ENCODE measurements at regions not wholly inside any gene's neighbourhood (a gene's known extent, or its start where the extent isn't known, plus 50 kb on each side); places are given as distances from the start of the nearest gene placed in this dataset.

DNA sequence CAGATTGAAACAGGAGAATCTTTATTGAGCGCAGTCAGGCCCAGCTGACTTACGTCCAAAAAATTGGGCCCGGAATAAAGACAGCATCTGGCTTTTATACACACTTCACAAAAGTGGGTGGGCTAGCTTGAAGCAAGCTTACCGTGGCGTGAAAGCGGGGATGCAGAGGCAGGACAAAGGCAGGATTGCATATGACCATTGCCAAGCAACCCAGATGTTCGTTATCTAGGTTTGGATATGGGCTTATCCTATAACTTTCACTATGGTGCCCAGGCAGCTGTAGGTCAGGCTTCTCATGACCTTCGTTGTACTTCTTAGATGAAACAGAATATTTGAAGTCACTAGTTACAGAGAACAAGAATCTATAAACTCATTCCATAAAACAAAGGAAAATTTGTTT, 1575.6 kb upstream of the RAG2 start:
- no peak for DNase-seq (ENCODE audit: extremely low spot score)
- no peak for TF ChIP-seq LEF1 (IDR thresholded peaks at IDR 0.05; ENCODE audit: borderline replicate concordance)
- CTCF ChIA-PET: no interaction called here
- POLR2A ChIA-PET: no interaction called here

DNA sequence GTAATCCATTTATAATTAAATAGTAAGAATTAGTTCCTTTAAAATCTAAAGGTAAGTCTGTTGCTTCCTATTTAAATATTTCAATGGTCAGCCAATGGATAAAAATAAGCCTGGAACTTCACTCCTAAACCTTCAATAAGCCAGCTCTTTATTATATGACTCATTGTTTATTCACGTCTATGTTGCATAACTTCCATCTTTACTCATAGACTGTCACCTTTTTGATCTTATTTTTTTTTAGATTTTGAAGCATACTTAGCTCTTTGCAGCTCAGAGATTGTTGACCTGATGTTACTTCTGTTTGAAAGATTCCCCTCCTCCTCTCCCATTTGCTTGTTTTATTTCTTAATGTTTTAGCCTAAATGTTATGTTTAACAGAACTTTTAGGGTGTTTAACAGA, 1571.2 kb upstream of the RAG2 start:
- DNase-seq (ENCODE audit: extremely low spot score): no peak
- TF ChIP-seq NFRKB (IDR thresholded peaks at IDR 0.05) (no peak), ARNT (IDR thresholded peaks at IDR 0.05) (no peak), FOXM1 (IDR thresholded peaks at IDR 0.05; ENCODE audit: borderline replicate concordance) (no peak), SP1 (IDR thresholded peaks at IDR 0.05) (no peak)
- ChIA-PET CTCF (no interaction called here), POLR2A (no interaction called here)

DNA sequence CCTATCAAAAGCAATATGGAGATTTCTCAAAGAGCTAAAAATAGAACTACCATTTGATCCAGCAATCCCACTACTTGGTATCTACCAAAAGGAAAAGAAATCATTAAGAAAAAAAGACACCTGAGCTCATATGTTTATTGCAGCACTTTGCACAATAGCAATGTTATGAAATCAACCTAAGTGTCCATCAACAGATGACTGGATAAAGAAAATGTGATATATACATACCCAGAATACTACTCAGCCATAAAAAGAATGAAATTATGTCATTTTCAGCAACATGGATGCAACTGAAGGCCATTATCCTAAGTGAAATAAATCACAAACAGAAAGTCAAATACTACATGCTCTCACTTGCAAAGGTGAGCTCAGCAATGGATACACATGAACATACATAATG, 1565.5 kb upstream of the RAG2 start:
- no peak for TF ChIP-seq SP1 (IDR thresholded peaks at IDR 0.05)
- no peak for TF ChIP-seq BHLHE40 (IDR thresholded peaks at IDR 0.05; ENCODE audit: borderline replicate concordance)
- no peak for TF ChIP-seq TARDBP (IDR thresholded peaks at IDR 0.05)
- no peak for TF ChIP-seq SUZ12 (IDR thresholded peaks at IDR 0.05)
- TF ChIP-seq, protein P1, sequence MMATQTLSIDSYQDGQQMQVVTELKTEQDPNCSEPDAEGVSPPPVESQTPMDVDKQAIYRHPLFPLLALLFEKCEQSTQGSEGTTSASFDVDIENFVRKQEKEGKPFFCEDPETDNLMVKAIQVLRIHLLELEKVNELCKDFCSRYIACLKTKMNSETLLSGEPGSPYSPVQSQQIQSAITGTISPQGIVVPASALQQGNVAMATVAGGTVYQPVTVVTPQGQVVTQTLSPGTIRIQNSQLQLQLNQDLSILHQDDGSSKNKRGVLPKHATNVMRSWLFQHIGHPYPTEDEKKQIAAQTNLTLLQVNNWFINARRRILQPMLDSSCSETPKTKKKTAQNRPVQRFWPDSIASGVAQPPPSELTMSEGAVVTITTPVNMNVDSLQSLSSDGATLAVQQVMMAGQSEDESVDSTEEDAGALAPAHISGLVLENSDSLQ (IDR thresholded peaks at IDR 0.05): no peak
- no peak for TF ChIP-seq CTBP1 (IDR thresholded peaks at IDR 0.05; ENCODE audit: borderline replicate concordance)
- TF ChIP-seq NFRKB (IDR thresholded peaks at IDR 0.05): no peak
- no peak for TF ChIP-seq FOXA1 (IDR thresholded peaks at IDR 0.05)
- TF ChIP-seq FOXK2 (IDR thresholded peaks at IDR 0.05): no peak
- no peak for TF ChIP-seq L3MBTL2 (conservative IDR thresholded peaks at IDR 0.05)
- TF ChIP-seq LEF1 (IDR thresholded peaks at IDR 0.05; ENCODE audit: borderline replicate concordance): no peak
- ChIA-PET POLR2A (no interaction called here), CTCF (no interaction called here)
- no peak for DNase-seq (ENCODE audit: extremely low spot score)

DNA sequence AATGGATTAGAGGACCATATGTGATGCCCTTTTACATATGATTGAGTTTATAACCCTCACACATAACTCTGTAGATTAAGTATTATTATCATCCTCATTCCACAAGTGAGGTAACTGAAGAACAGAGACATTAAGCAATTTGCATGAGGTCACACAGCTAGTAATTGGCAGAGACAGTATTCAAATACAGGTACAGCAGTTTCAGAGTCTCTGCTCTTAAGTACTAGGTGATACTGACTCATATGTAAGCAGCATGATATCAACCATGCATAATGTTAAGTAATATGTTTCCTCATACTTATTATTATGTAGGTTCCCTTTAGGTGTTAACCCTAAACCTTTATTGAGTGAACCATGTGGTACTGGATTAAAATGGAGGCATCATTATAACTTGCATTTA, 1562.4 kb upstream of the RAG2 start:
- POLR2A ChIA-PET: no interaction called here
- TF ChIP-seq BHLHE40 (IDR thresholded peaks at IDR 0.05; ENCODE audit: borderline replicate concordance) (no peak), NFRKB (IDR thresholded peaks at IDR 0.05) (no peak), ELF4 (IDR thresholded peaks at IDR 0.05) (no peak), CTBP1 (IDR thresholded peaks at IDR 0.05; ENCODE audit: borderline replicate concordance) (no peak), TARDBP (IDR thresholded peaks at IDR 0.05) (no peak)
- CTCF ChIA-PET: no interaction called here
- no peak for DNase-seq (ENCODE audit: extremely low spot score)

DNA sequence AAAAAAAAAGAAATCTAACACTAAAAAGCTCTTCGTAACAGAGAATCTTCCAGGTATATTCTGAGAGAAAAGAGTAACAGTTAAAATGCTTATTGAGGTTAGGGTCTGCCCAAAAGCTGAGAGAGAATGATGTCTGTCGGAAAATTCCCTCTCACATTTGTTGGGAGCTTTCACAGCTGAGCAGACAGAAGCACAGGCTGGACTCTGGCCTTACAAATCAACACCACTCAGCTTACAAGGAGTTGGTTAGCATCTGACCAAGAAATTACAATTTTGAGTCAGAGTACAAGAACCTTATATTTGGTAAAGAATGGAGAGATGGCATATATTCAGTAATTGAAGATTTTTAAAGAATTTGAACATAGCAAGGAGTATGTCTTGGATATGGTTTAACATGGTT, 1561.0 kb upstream of the RAG2 start:
- POLR2A ChIA-PET: no interaction called here
- TF ChIP-seq HDGF (IDR thresholded peaks at IDR 0.05; ENCODE audit: borderline replicate concordance) (no peak), SUZ12 (IDR thresholded peaks at IDR 0.05) (no peak), LEF1 (IDR thresholded peaks at IDR 0.05; ENCODE audit: borderline replicate concordance) (no peak), CTBP1 (IDR thresholded peaks at IDR 0.05; ENCODE audit: borderline replicate concordance) (no peak), NFRKB (IDR thresholded peaks at IDR 0.05) (no peak), ELF4 (IDR thresholded peaks at IDR 0.05) (no peak), FOXK2 (IDR thresholded peaks at IDR 0.05) (no peak), TARDBP (IDR thresholded peaks at IDR 0.05) (no peak), ZNF384 (IDR thresholded peaks at IDR 0.05) (no peak), BHLHE40 (IDR thresholded peaks at IDR 0.05; ENCODE audit: borderline replicate concordance) (no peak), FOXA1 (IDR thresholded peaks at IDR 0.05) (no peak), ARNT (IDR thresholded peaks at IDR 0.05) (no peak), FOXM1 (IDR thresholded peaks at IDR 0.05; ENCODE audit: borderline replicate concordance) (no peak), SP1 (IDR thresholded peaks at IDR 0.05) (no peak), L3MBTL2 (conservative IDR thresholded peaks at IDR 0.05) (no peak)
- TF ChIP-seq, protein P1 (IDR thresholded peaks at IDR 0.05): no peak
- DNase-seq (ENCODE audit: extremely low spot score): no peak
- CTCF ChIA-PET: no interaction called here

DNA sequence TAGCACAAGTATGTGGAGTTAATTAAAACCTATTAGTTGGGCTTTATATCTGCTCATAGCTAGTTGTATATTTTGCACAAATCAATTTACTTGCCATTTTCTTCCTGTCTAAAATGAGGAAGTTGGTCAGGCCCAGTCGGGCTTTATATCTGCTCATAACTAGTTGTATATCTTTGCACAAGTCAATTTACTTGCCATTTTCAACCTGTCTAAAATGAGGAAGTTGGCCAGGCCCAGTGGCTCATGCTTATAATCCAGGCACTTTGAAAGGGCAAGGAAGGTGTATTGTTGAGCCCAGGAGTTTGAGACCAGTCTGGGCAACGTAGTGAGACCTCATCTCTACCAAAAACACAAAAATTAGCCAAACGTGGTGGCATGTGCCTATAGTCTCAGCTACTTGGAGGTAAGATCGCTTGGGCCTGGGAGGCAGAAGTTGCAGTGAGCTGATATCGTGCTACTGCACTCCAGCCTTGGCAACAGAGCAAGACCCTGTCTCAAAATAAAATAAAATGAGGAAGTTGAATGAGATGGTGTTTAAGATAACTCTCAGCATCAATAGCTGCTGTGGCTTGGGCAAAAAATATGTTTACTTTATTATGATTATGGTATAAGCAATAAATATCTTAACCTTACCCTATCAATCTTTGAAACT, 1558.6 kb upstream of the RAG2 start:
- TF ChIP-seq CTBP1 (IDR thresholded peaks at IDR 0.05; ENCODE audit: borderline replicate concordance): no peak
- TF ChIP-seq FOXM1 (IDR thresholded peaks at IDR 0.05; ENCODE audit: borderline replicate concordance): no peak
- TF ChIP-seq SUZ12 (IDR thresholded peaks at IDR 0.05): no peak
- TF ChIP-seq L3MBTL2 (conservative IDR thresholded peaks at IDR 0.05): no peak
- TF ChIP-seq ELF4 (IDR thresholded peaks at IDR 0.05): no peak
- TF ChIP-seq, protein P1 (IDR thresholded peaks at IDR 0.05): no peak
- TF ChIP-seq LEF1 (IDR thresholded peaks at IDR 0.05; ENCODE audit: borderline replicate concordance): no peak
- no peak for TF ChIP-seq TARDBP (IDR thresholded peaks at IDR 0.05)
- no peak for TF ChIP-seq BHLHE40 (IDR thresholded peaks at IDR 0.05; ENCODE audit: borderline replicate concordance)
- TF ChIP-seq ARNT (IDR thresholded peaks at IDR 0.05): no peak
- no peak for TF ChIP-seq NFRKB (IDR thresholded peaks at IDR 0.05)
- TF ChIP-seq FOXK2 (IDR thresholded peaks at IDR 0.05): no peak
- no peak for TF ChIP-seq SP1 (IDR thresholded peaks at IDR 0.05)
- no peak for TF ChIP-seq HDGF (IDR thresholded peaks at IDR 0.05; ENCODE audit: borderline replicate concordance)
- ChIA-PET POLR2A (no interaction called here), CTCF (no interaction called here)
- no peak for DNase-seq (ENCODE audit: extremely low spot score)

DNA sequence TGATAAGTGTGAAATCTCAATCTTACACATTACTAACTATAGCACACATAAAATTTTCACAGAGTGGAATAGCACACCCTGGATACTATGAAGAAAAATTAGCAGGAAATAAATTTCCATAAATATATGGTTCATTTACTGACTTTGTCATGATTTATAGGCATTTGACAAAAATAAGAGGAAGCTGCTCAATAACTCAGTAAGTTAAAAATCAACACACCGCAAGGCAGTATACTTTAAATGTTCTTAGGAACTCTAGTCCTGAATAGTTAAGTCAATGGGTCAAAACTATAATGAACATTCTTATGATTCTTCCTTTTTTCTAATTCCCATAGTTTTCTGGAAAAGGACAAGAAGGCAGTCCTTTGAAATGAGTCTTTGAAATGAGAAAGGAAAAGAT, 1557.8 kb upstream of the RAG2 start:
- no peak for DNase-seq (ENCODE audit: extremely low spot score)
- CTCF ChIA-PET: no interaction called here
- TF ChIP-seq BHLHE40 (IDR thresholded peaks at IDR 0.05; ENCODE audit: borderline replicate concordance): no peak
- TF ChIP-seq ARNT (IDR thresholded peaks at IDR 0.05): no peak
- TF ChIP-seq NFRKB (IDR thresholded peaks at IDR 0.05): no peak
- no peak for TF ChIP-seq L3MBTL2 (conservative IDR thresholded peaks at IDR 0.05)
- TF ChIP-seq, protein P1 (IDR thresholded peaks at IDR 0.05): no peak
- no peak for TF ChIP-seq SUZ12 (IDR thresholded peaks at IDR 0.05)
- TF ChIP-seq TARDBP (IDR thresholded peaks at IDR 0.05): no peak
- POLR2A ChIA-PET: no interaction called here
